Epithelial cell of proximal tubule (primary cell): ENCODE measurements at regions not wholly inside any gene's neighbourhood (a gene's known extent, or its start where the extent isn't known, plus 50 kb on each side); places are given as distances from the start of the nearest gene placed in this dataset.
"Not testable (repeated sequence)": the region's sequence is repeated elsewhere in the genome, so short reads cannot be mapped to it uniquely, and the experiment has no call there.

Source experiments
- DNase-seq: peaks from one replicate; pipeline ENCODE4 v3.0.0-alpha.2; 2011; ENCODE audit warnings: low read depth
- H3K4me3 ChIP-seq: 2 replicates; pipeline ENCODE4 v1.5.1; 2011; ENCODE audit warnings: low read depth, mild to moderate bottlenecking, low read length
- TF ChIP-seq, protein P1 (sequence below): conservative IDR thresholded peaks from 2 replicates; pipeline ENCODE4 v1.5.1; 2012; ENCODE audit warnings: low read depth, mild to moderate bottlenecking, low read length

DNA sequence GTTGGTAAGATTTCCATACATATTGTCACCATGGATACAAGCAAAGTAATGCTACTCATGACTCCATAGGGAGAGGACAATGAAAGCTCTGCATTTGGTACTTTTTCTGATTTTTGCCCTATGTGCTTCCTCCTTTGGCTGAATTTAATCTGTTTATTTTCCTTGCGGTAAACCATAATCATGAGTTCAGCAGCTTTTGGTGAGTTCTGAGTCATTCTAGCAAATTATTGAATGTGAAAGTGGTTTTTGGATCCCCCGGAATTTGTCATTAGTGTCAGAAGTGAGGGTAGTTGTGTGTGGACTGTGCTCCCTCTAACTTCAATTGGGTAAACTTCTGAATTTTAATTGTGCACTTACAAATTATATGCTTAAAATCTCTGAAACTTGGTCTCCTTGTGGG lies 170.3 kb downstream of the MOSPD2 start:
- TF ChIP-seq, protein P1, sequence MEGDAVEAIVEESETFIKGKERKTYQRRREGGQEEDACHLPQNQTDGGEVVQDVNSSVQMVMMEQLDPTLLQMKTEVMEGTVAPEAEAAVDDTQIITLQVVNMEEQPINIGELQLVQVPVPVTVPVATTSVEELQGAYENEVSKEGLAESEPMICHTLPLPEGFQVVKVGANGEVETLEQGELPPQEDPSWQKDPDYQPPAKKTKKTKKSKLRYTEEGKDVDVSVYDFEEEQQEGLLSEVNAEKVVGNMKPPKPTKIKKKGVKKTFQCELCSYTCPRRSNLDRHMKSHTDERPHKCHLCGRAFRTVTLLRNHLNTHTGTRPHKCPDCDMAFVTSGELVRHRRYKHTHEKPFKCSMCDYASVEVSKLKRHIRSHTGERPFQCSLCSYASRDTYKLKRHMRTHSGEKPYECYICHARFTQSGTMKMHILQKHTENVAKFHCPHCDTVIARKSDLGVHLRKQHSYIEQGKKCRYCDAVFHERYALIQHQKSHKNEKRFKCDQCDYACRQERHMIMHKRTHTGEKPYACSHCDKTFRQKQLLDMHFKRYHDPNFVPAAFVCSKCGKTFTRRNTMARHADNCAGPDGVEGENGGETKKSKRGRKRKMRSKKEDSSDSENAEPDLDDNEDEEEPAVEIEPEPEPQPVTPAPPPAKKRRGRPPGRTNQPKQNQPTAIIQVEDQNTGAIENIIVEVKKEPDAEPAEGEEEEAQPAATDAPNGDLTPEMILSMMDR: no peak
- DNase-seq: no peak

DNA sequence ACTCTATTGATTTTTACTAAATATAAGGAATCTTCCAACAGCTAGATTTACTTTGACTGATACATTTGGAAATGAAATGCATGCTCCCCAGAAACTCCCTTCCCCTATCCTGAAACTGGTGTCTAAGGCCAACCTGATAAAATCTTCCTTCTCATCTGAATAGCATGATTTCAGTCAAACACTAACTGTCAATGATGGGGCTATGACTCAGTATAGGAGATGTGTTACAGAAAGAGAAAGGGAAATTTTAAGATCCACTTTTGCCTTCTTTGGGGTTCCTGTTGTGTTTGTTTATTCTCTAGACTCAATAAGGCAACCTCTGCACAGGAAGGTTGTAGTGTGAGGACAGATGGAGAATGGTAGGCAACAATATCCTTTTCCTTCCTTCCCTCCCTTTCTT lies 160.7 kb downstream of the MOSPD2 start:
- no peak for DNase-seq
- TF ChIP-seq, protein P1: no peak

More for the DNA sequence above, 170.3 kb downstream of the MOSPD2 start:
- no peak overlapping the region for H3K4me3 ChIP-seq

DNA sequence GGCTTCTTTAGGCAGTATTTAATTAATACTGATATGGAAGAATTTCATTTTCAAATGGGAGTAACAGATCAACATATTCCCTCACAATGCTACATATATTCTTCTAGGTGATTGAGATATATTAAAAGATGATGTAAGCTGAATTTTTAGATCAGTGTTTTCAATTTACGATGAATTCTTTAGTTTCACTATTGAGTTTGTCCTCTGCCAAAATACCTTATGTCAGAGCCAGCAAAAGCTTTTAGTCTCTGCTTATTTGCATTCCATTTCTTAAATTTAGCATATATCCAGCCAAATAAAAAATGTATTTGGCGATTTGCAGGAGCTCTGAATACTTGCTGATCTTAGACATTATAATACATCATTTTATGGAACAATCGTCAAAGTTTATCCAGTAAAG lies 144.3 kb downstream of the MOSPD2 start:
- TF ChIP-seq, protein P1: no peak
- DNase-seq: no peak
- no peak overlapping the region for H3K4me3 ChIP-seq

More for the DNA sequence above, 160.7 kb downstream of the MOSPD2 start:
- H3K4me3 ChIP-seq: no peak overlapping the region

DNA sequence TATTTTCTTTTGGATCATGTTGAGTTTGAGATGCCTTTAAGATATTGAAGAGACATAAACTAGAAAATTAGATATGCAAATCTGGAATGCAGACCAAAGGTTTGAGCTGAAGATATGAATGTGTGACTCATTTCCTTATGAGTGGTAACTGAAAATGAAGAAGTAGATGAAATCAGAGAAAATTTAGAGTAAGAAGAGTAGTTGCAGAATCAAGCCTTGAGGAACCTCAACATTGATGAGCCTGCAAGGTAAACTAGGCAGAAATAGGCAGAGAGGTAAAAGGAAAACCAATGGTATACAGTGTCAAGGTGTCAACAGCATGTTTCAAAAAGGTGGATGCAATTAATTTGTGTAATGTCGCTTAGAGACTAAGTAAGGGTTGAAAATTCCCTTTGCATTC lies 142.8 kb downstream of the MOSPD2 start:
- no peak overlapping the region for H3K4me3 ChIP-seq
- no peak for DNase-seq
- TF ChIP-seq, protein P1: no peak

DNA sequence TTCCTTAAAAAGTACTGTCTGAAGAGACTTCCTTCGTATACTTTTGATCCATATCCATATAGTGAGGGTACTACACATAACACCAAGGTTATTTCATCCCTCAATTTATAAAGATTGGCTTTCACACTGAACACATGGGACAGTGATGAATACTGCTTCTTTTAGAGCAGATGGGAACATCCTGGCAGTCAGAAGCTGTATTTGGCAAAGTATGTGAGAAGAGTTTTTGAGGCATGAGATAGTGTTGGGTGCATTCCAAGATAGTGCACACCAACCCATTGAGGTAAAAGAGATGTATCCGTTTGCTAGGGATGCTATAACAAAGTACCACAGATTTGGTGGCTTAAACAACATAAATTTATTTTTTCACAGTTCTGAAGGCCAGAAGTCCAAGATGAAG lies 141.1 kb downstream of the MOSPD2 start:
- H3K4me3 ChIP-seq: no peak overlapping the region
- TF ChIP-seq, protein P1: no peak
- DNase-seq: no peak

DNA sequence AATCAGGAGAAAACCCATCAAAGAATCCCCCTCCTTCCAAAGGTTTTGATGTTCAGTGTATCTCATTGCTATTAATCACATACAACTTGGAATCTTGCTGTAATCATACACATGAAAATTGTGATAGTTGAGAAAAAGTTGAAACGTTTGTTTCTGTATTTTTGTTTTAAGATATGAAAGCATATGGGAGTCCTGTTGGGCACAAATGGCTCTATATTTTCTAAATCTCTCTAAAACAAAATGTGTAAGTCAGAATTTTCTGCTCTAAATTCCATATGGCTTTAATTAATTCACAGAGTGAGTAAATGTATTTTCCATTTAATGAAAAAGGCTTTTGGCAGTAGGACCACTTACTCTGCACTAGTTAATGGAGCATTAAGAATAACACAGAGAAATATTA lies 140.2 kb downstream of the MOSPD2 start:
- TF ChIP-seq, protein P1: no peak
- H3K4me3 ChIP-seq: no peak overlapping the region
- no peak for DNase-seq

DNA sequence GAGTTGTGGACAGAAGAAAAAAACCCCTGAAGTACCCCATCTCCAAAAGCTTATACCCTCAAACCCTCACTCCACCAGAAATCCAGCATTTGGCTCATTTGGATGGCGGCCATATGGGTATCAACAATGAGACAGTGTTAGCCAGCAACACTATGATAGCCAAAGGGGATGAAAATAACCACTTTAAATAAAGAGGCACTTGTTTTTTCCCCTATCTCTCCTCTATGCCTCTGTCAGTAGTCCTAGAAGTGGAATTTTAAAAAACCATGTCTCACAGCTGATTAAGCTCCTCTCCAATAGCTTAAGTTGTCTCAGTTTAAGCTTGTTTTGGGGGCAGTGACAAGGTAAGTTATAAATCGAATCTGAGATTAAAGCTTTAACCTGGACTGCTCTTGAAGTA lies 124.0 kb downstream of the MOSPD2 start:
- H3K4me3 ChIP-seq: no peak overlapping the region
- TF ChIP-seq, protein P1: no peak
- no peak for DNase-seq

DNA sequence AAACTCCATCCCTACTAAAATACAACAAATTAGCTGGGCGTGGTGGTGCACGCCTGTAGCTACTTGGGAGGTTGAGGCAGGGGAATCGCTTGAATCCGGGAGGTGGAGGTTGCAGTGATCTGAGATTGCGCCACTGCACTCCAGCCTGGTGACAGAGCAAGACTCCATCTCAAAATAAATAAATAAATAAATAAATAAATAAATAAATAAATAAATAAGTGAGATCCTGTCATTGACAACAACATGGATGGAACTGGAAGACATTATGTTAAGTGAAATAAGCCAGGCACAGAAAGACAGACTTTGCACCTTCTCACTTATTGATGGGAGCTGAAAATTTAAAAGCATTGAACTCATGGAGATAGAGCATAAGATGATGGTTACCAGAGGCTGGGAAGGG lies 111.2 kb downstream of the MOSPD2 start:
- DNase-seq, H3K4me3 ChIP-seq: not testable (repeated sequence)
